ENCODE measurements at regions not wholly inside any gene's neighbourhood (a gene's known extent, or its start where the extent isn't known, plus 50 kb on each side); places are given as distances from the start of the nearest gene placed in this dataset.

DNA sequence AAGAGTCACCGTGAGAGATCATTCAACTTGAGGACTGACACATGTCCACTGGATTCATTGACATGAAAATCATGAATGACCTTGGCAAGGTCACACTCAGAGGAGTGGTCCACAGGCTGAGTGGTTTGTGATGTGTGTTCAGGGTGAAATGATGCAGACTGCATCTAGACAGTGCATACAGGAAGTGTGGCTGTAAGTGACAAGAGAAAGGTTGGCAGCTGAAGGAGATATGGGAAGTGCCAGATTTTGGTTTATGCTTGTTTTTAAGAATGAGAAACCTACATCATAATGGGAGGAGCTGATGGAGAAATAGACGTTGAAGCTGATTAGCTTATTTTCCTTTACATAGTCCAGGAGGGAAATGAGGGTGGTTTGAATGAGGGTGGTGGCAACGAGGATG, 64.8 kb upstream of the VIPR2 start:
- no peak for DNase-seq (ENCODE audit: low read depth in 2 of 2)

DNA sequence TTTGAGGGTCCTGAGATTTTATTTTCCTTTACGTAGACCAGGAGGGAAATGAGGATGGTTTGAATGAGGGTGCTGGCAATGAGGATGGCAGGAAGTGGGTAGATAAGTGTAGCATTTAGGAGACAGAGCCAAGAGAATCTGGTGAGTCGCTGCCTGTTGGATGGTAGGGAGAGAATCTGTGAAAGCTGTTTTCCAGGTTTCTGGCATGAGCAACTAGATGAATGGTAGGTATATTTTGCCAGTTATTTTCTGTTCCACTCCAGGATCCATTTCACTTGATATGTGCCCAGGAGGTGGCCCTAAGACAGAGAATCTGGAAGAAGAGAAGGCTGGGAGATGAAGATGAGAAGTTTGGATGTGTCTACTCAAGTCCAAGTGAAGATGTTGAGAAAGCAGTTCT, 63.3 kb upstream of the VIPR2 start:
- no peak for DNase-seq (ENCODE audit: low read depth in 2 of 2)

DNA sequence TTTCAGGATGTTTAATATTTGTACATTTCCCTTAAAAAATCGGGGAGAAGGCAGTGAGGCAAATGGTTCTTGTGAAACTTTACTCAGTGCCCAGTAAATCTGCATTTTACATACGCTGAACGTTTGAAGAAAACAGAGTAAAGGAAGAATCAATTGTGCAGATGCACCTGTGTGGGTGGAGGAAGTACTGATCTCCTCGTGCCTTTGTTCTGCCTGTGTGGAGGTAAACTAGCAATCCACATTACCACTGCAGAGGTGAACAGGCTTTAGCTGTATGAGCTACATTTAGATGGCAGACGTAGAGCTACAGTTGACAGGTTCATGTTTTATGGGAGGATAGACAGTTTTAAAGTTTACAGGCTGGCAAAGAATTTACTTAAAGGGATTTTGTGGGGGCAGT, 62.7 kb upstream of the VIPR2 start:
- DNase-seq (ENCODE audit: low read depth in 2 of 2) = no peak

DNA sequence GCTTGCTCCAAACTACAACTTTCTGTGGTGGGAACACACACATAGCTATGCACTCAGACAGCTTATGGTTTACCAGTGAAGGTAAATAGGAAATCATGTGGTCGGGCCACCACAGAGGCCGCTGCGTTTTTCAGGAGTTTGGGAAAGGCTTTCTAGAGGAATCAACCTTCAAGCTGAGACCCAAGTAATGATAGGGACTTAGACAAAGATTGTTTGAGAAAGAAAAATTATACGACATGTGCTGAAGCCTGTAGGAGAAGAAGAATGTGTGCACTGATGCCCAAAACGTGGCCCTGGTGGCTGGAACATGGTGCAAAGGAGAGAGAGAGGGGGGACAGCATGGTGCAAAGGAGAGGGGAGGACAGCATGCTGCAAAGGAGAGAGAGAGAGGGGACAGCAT, 61.2 kb upstream of the VIPR2 start:
- no peak for DNase-seq (ENCODE audit: low read depth in 2 of 2)

DNA sequence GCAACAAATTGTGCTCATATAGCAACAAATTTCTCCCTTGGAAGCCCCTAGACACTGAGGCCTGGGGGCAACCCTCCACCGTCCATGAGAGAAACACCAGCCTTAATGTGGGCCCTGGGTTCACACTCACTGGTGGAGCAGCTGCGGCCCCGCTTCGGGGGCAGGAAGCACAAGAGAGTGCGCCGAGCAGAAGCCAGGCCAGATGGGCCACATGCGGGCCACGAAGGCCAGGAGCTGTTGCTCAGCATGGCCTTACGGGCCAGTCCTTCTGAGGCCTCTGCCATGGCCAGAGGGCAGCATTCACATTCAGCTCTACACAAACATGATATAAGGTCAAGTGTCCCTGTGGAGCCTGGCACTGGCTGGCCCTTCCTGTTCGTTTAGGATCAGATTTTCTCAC, 60.0 kb upstream of the VIPR2 start:
- DNase-seq (ENCODE audit: low read depth in 2 of 2) = no peak

DNA sequence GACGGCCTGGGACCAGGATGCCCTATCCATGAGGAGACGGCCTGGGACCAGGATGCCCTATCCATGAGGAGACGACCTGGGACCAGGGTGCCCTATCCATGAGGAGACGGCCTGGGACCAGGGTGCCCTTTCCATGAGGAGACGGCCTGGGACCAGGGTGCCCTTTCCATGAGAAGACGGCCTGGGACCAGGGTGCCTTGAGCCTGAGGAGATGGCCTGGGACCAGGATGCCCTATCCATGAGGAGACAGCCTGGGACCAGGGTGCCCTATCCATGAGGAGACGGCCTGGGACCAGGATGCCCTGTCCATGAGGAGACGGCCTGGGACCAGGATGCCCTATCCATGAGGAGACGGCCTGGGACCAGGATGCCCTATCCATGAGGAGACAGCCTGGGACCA, 58.6 kb upstream of the VIPR2 start:
- peak in 1 of 2 donors; percentile 2 for DNase-seq (ENCODE audit: low read depth in 2 of 2)

DNA sequence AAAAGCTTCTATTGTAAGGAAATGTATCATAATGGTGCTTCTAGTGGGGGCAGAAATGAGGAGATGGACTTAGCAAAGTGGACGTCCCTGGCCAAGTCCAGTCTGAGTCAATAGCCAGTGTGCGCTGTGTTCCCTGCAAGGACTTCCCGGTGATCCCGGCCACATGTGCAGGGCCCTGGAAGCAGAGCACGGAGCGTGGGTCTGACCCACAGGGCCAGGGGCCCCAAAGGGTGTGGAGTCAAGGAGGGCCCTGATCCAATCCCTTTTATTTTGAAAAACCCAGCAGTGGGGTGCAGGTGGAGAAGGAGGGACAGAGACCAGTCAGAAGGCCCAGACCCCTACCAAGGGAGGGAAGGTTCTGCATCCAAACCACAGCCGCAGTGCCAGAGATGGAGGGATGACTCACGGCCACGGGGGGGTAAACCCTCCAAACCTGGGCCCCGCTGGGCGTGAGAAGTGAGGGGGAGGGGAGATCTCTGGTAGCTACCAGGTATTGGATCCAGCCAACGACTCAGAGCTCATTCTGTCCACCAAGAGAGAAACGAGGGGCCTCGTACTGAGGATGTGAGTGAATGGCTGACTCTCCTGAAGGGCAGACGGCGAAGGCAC, 57.2 kb upstream of the VIPR2 start:
- DNase-seq (ENCODE audit: low read depth in 2 of 2) = no peak

DNA sequence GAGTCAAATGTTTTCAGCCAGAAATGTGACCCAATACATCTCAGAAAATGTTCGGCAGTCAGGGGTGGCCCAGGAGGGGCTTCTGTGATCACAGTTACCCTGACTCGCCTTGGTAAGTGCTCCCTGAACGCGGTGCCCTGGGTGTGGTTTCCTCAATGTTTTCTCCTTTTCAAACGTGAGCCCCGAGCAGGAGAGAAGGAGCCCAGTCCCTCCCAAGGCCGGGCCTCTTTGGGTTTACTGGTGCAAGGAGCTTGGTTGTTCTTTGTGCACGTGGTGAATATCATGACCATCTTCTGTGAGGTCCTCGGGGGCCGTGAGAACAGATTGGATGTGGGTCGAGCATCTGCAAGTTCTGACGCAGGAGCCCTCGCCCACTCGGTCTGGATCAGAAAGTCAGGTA, 55.8 kb upstream of the VIPR2 start:
- no peak for DNase-seq (ENCODE audit: low read depth in 2 of 2)

DNA sequence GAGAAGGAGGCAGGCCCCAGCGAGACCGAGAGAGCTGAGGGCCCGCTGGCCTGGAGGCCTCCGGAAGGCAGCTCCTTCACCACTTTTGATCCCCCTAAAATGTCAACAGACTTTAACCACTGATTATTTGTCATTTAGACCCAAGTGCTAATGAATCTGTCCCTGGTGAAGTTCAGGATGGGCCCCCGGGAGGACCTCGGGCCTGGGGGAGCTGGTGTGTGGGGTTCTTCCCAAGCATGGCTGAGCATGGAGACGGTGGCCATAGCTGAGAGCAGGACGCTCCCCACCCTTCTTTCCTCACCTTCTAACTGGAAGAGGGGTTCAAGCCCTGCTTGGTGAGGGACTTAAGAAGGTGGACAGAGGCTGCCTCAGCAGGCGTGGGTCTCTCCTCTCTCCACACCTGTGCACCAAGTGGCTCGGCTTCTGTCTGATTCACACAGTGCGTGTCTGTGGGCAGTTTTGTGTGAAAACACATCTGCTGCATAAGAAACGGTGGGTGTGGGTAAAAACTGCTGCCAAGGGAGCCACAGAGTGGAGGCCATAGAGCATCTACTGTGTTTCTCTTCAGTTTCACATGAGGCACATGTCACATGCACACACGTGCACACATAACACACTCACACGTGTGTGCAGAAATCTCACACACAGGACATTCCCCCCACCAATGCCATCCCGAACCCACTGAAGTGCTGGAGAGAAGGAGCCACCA, 53.5 kb upstream of the VIPR2 start:
- DNase-seq (ENCODE audit: low read depth in 2 of 2) = no peak

DNA sequence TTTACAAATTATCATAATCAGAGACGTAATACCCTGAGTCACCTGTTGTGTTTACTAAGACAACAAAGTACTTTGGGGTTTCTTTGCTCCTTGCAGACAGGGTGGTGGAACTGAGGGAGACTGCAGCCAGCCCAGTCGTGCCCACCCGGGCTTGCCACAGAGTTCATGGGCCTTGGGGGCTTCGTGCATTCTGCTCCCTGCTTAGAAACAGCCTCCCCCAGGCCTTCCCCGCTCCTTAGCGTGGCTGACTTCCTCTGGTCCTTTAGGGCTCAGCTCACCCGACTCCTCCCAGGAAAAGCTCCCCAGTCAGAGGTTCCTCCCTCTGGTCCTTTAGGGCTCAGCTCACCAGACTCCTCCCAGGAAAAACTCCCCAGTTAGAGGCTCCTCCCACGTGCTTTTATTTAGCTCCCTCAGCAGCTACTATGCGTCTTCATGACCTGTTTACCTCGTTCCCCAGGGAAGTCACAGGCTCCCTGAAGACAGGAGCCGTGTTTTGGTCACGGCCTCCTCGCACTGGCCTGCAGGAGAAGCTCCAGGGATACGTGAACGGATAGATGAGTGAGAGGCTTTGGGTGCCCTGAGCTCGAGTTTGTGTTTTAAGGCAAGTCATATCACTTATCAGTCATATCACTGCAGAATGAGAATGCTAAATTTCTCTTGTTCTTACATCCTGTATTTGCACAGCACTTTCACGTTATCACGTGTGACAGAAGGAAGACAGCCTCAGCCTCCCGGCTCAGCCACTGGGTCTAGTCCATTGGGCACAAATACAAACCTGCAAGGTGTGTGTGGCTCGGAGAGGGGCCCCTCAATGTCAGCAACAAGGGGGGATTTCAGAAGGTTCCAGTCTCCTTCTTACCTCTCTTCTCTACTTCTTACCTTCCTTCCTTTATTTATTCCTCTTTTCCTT, 52.7 kb upstream of the VIPR2 start:
- DNase-seq (ENCODE audit: low read depth in 2 of 2) = no peak

DNA sequence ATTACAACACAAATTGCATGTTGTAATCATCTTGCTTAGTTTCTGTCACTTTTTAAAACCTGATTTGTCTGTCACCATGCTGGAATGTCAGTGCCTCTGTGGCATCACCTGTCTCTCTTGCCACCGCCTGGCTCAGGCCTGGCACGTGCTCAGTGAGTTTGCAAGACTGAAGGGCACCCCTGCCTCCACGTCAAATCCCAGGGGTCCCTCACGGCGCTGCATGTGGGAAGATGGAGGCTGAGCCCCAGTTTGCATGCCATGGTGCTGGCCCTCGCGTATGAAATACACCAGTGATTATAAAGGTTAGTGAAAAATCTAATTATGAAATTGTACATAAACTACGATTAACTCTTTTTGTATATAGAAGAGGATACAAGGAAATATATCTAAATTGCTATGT, 51.9 kb upstream of the VIPR2 start:
- no peak for DNase-seq (ENCODE audit: low read depth in 2 of 2)

DNA sequence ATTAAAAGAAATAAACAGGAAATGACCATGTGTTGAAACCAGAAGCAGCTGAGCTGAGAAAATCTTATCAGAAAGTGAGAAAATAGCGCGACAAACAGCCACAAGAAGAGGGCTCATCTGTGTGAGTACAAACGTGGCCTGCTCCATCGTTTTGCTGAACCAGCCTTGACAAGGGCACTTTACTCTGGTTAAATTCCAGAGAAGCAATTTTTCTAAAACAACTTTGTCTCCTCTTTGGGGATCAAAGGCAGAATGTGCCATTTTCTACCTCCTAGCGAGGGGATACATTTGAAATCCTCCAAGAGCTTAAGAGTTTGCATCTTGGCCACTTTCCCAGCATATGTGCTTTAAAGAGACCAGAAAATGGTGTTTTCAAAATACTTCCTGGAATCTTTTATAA, 51.3 kb upstream of the VIPR2 start:
- DNase-seq (ENCODE audit: low read depth in 2 of 2) = no peak
